NT2/D1 (cell line): ENCODE measurements at regions not wholly inside any gene's neighbourhood (a gene's known extent, or its start where the extent isn't known, plus 50 kb on each side); places are given as distances from the start of the nearest gene placed in this dataset.

Experiments
- DNase-seq: peaks from one replicate; pipeline ENCODE4 v3.0.0-alpha.2; 2011; ENCODE audit warnings: low read depth, low spot score
- H3K27me3 ChIP-seq: 2 replicates; pipeline ENCODE4 v1.6.0; 2011; ENCODE audit warnings: mild to moderate bottlenecking; ENCODE audit not compliant: insufficient read length, insufficient read depth
- H3K36me3 ChIP-seq: 2 replicates; pipeline ENCODE4 v1.6.1; 2011; ENCODE audit warnings: mild to moderate bottlenecking, low read length, mixed read lengths; ENCODE audit not compliant: insufficient read depth, insufficient read length
- H3K4me1 ChIP-seq: 2 replicates; pipeline ENCODE4 v1.5.1; 2011; ENCODE audit not compliant: insufficient read depth, insufficient read length
- H3K4me3 ChIP-seq: 2 replicates; pipeline ENCODE4 v1.5.1; 2011; ENCODE audit warnings: low read depth; ENCODE audit not compliant: insufficient read length
- H3K9ac ChIP-seq: 2 replicates; pipeline ENCODE4 v1.6.0; 2011; ENCODE audit warnings: low read depth; ENCODE audit not compliant: insufficient read length
- H3K9me3 ChIP-seq: 2 replicates; pipeline ENCODE4 v1.5.1; 2011; ENCODE audit warnings: mild to moderate bottlenecking, low read length; ENCODE audit not compliant: insufficient read depth
- SUZ12 ChIP-seq: IDR thresholded peaks from 2 replicates; pipeline ENCODE4 v1.6.1; 2011; ENCODE audit not compliant: insufficient read length, insufficient read depth; ENCODE audit errors: extremely low read depth
- YY1 ChIP-seq: IDR thresholded peaks from 2 replicates; pipeline ENCODE4 v1.6.1; 2011; ENCODE audit not compliant: insufficient read length, insufficient read depth
- ZNF274 ChIP-seq: IDR thresholded peaks from 2 replicates; pipeline ENCODE4 v1.6.1; 2011; ENCODE audit warnings: mild to moderate bottlenecking, low read depth, low read length

DNA sequence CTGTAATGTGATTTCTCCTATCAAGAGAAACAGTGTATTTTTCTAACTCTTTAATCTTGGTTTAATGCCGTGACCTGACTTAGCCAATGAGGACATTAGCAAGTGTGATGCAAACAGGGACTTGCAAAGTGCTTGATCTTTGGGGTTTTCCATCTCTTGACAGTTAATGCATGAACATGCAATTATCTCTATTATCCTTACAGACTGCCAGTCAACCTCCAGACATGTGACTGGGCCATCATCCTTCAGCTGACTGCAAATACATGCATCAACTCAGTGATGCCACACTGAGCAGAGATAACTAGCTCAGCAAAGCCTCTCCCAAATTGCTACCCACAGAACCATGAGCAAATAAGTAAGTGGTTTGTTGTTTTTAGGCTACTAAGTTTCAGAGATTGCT is 409.6 kb downstream of the GPAM start:
- Histone ChIP-seq H3K4me1 (no peaks in the 10 kb centered on the region), H3K9me3 (no peaks in the 10 kb centered on the region), H3K9ac (no peak overlapping the region), H3K4me3 (no peak overlapping the region), H3K36me3 (no peaks in the 10 kb centered on the region), H3K27me3 (no peaks in the 10 kb centered on the region)
- no peak for DNase-seq
- TF ChIP-seq SUZ12: no peak
- TF ChIP-seq ZNF274: no peak
- no peak for TF ChIP-seq YY1

DNA sequence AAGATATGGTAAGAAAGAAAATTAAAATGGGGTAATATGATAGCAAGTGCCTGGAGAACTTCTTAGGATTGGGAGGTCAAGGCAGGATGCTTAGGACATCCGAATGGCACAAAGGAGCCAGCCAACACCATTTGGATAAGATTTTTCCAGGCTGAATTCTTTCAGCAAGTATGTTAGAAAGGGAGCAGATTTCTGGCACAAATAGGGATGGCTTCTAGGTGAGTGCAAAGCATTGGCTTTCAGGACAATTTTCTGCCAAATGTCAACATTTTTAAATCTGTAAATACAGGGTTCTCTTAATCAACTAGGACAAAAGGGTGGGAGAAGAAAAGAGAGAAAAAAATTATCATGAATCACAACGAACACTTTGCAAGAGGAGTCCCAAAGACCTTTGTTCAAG is 409.1 kb downstream of the GPAM start:
- Histone ChIP-seq H3K9ac (no peak overlapping the region), H3K9me3 (no peaks in the 10 kb centered on the region), H3K4me3 (no peak overlapping the region), H3K4me1 (no peaks in the 10 kb centered on the region), H3K27me3 (no peaks in the 10 kb centered on the region), H3K36me3 (no peaks in the 10 kb centered on the region)
- no peak for DNase-seq
- TF ChIP-seq ZNF274 (no peak), SUZ12 (no peak), YY1 (no peak)

DNA sequence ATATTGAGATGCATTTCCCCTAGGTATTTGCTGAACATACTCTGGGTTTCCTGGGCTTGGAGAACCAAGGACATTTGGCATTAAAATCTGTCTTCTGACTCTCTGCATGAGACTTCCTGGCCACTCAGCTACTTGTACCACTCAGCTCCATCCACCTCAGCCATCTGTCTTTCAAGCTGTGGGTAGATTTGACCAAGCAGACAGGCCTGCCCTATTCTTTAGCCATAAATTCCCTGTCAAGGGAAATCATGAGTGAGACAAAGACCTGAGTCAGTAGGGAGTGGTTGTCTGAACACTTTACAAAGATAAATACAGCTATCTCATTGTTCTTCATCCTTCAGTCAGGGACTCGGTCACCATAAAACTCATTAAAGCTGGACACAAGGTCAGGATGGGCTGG is 399.1 kb downstream of the GPAM start:
- Histone ChIP-seq H3K36me3 (no peaks in the 10 kb centered on the region), H3K9ac (no peak overlapping the region), H3K9me3 (no peaks in the 10 kb centered on the region), H3K4me1 (no peaks in the 10 kb centered on the region), H3K4me3 (no peak overlapping the region), H3K27me3 (no peaks in the 10 kb centered on the region)
- no peak for DNase-seq
- no peak for TF ChIP-seq ZNF274

DNA sequence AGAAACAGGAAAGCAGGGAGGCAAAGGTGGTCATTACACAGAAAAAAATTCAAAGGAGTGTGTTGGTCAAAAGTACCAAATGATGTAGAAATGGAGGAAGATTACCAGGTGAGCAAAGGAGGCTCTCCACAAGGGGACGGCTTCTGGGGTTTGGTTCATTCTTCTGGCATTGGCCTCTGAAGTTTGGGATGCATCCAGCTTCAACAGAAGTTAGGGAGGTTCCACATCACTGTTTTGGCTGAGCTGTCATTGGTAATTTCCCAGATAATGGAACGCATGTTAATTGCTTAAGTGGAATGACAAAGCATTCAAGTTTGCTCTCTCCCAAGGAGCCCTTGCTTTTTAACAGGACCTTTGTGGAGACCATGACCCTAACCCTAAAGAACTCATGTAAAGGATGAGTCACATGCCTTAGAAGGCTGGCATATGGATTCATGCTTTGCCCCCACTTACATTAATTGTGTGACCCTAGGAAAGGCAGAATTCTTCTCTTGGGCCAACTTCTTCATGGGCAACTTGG is 398.6 kb downstream of the GPAM start:
- Histone ChIP-seq H3K9me3 (no peaks in the 10 kb centered on the region), H3K4me3 (no peak overlapping the region), H3K36me3 (no peaks in the 10 kb centered on the region), H3K27me3 (no peaks in the 10 kb centered on the region), H3K9ac (no peak overlapping the region), H3K4me1 (no peaks in the 10 kb centered on the region)
- peak; percentile 32 for DNase-seq
- TF ChIP-seq ZNF274: no peak
- no peak for TF ChIP-seq YY1
- TF ChIP-seq SUZ12: no peak

DNA sequence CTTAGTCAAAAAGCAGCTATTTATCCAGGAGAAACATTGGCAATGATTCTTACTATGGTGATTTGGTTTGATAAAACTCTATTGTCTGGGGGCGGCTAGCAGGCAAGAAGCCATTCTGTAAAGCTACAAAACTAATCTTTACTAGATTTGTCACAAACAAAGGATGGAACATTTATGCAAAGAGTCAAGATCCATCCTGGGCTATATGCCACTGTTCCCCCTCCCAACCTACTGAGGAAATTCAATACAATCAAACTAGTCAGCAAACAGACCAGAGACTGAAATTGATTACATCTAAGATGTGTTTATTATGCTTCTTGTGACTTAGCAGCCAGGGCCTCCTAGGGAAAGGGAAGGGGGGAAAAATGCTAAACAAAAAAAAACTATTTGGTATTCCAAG is 397.6 kb downstream of the GPAM start:
- Histone ChIP-seq H3K36me3 (no peaks in the 10 kb centered on the region), H3K4me3 (no peak overlapping the region), H3K27me3 (no peaks in the 10 kb centered on the region), H3K9me3 (no peaks in the 10 kb centered on the region), H3K4me1 (no peaks in the 10 kb centered on the region), H3K9ac (no peak overlapping the region)
- no peak for DNase-seq
- TF ChIP-seq ZNF274 (no peak), SUZ12 (no peak), YY1 (no peak)

DNA sequence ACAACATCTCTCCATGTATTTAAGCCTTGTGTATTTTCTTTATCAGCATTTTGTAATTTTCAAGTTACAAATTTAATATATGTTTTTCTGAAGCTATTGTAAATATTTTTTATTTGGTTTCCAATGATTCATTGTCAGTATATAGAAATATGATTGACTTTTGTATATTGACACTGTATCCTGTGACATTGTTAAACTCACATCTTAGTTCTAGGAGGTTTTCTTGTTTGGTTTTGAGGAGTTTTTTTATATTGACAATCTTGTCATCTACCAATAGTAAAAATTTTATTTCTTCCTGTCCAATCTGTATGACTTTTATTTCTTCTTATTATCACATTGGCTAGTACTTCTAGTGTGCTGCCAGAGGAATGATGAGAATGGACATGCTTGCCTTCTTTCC is 393.7 kb downstream of the GPAM start:
- H3K4me1 ChIP-seq: no peaks in the 10 kb centered on the region
- no peak overlapping the region for H3K4me3 ChIP-seq
- DNase-seq: no peak
- H3K9me3 ChIP-seq: no peaks in the 10 kb centered on the region
- TF ChIP-seq SUZ12 (no peak), ZNF274 (no peak), YY1 (no peak)
- no peaks in the 10 kb centered on the region for H3K27me3 ChIP-seq
- H3K9ac ChIP-seq: no peak overlapping the region
- no peaks in the 10 kb centered on the region for H3K36me3 ChIP-seq

DNA sequence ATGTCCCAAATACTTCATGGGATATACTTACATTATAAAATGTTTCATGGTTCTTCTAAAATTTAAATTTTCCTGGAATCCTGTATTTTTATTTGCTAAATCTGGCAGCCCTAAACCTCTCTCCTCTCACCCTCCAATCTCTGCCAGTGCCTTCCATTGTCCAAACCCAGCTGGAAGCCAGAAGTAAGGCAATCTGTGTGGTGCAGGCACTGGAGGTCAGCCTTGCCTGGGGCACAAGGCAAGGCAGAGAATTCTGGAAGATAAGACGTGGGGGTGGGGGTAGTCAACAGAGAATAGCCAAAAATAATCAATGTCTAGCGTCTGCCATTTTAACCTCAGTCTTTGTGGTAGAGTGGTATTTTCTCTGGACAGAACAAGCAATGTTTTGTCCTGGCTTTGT is 381.7 kb downstream of the GPAM start:
- no peaks in the 10 kb centered on the region for H3K27me3 ChIP-seq
- no peak overlapping the region for H3K9ac ChIP-seq
- no peak overlapping the region for H3K4me3 ChIP-seq
- H3K9me3 ChIP-seq: no peaks in the 10 kb centered on the region
- no peaks in the 10 kb centered on the region for H3K36me3 ChIP-seq
- no peaks in the 10 kb centered on the region for H3K4me1 ChIP-seq
- TF ChIP-seq SUZ12: no peak
- TF ChIP-seq YY1: no peak
- TF ChIP-seq ZNF274: no peak
- DNase-seq: peak; percentile 6

DNA sequence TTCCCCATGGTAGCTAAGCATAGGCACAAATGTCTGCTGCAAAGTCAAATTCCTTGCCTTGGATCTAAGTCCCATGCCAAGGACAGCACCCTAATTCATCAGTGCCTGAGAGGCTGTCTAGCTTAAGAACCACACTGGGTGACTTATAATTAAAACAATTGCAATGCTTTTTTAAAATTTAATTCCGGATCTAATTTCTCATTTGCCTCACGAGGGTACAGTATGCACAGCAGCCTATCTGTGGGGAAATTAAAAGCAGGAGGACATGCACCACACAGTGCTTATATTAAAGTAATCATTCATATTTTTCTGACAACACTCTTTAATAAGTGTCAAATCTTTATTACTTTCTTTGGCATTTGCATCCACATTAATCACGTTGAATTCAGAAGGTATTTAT is 378.8 kb downstream of the GPAM start:
- H3K4me3 ChIP-seq: no peak overlapping the region
- H3K36me3 ChIP-seq: no peaks in the 10 kb centered on the region
- H3K4me1 ChIP-seq: no peaks in the 10 kb centered on the region
- no peak overlapping the region for H3K9ac ChIP-seq
- H3K27me3 ChIP-seq: no peaks in the 10 kb centered on the region
- no peaks in the 10 kb centered on the region for H3K9me3 ChIP-seq
- DNase-seq: no peak
- TF ChIP-seq YY1 (no peak), SUZ12 (no peak), ZNF274 (no peak)
